Skeletal muscle satellite cell (primary cell): ENCODE measurements at regions not wholly inside any gene's neighbourhood (a gene's known extent, or its start where the extent isn't known, plus 50 kb on each side); places are given as distances from the start of the nearest gene placed in this dataset.
A peak's percentile ranks its signal among the peaks of the same experiment; 100 is the strongest.

Experiments
- H3K27me3 ChIP-seq: 2 replicates; pipeline ENCODE4 v1.7.0; 2013; ENCODE audit warnings: low read length; ENCODE audit not compliant: control insufficient read depth, insufficient read depth
- H3K36me3 ChIP-seq: 2 replicates; pipeline ENCODE4 v1.7.0; 2013; ENCODE audit warnings: mild to moderate bottlenecking, control low read depth, low read length; ENCODE audit not compliant: insufficient read depth
- H3K4me1 ChIP-seq: 2 replicates; pipeline ENCODE4 v1.7.0; 2013; ENCODE audit warnings: low read length; ENCODE audit not compliant: control insufficient read depth, insufficient read depth
- H3K4me2 ChIP-seq: 2 replicates; pipeline ENCODE4 v1.7.0; 2013; ENCODE audit warnings: mild to moderate bottlenecking, low read length
- H3K4me3 ChIP-seq: 2 replicates; pipeline ENCODE4 v1.7.0; 2013; ENCODE audit warnings: low read length
- H3K9ac ChIP-seq: 2 replicates; pipeline ENCODE4 v1.7.0; 2013; ENCODE audit warnings: mild to moderate bottlenecking, low read depth, low read length, moderate library complexity
- H3K9me3 ChIP-seq: replicated peaks from 2 replicates; pipeline ENCODE4 v1.7.0; 2013; ENCODE audit warnings: mild to moderate bottlenecking, control low read depth, low read length

DNA sequence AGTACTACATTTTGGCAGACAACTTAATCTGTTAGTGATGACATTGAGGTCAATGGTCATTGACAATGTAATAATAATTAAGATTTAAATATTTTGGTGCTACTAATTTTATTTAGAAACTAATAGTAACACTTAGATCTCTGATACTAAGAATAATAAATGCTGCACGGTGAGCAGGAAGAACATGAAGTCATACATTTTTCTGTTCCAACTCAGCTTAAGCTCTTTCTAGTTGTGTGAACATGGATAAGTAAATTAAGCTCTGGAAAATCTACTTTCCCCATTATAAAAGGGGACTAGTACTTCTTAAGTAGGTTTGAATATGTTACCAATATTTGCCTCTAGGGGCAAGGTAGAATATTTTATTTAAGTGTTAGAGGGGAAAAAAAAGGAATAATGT is 65.9 kb upstream of the MEOX2 start:
- Histone ChIP-seq H3K4me2 (peak overlapping the region; percentile 54), H3K4me3 (no peak overlapping the region), H3K9me3 (no peaks in the 10 kb centered on the region), H3K27me3 (no peaks in the 10 kb centered on the region), H3K4me1 (peaks cover 54% of the 10 kb centered on the region), H3K9ac (peak overlapping the region; percentile 67), H3K36me3 (no peaks in the 10 kb centered on the region)

DNA sequence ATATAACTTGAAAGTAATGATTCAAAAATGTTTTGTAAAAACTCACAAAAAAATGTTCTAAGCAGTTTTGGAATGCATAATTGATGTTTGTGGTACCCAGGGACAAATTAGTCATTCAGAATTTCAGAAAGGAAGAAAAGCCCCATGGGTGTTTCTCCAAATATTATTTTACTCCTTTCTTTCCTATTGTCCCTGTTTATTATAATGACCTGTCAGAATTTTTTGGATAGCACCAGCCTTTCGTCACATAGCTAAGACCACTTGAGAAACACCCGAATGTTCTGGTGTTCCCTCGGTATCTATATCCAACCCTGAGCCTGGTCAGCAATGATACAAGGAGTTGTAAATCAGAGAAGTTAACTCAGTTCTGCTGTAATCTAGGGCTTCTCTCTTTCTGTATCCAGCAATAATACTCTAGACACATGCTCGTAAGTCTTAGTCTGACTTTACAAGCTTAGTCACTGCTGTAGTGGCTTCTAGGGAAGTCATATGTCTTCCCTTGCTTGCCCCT is 64.8 kb upstream of the MEOX2 start:
- H3K9ac ChIP-seq: peak overlapping the region; percentile 67
- H3K36me3 ChIP-seq: no peaks in the 10 kb centered on the region
- H3K4me2 ChIP-seq: peak overlapping the region; percentile 54
- H3K27me3 ChIP-seq: no peaks in the 10 kb centered on the region
- peak overlapping the region; percentile 38 for H3K4me3 ChIP-seq
- H3K9me3 ChIP-seq: no peaks in the 10 kb centered on the region
- H3K4me1 ChIP-seq: peaks cover 46% of the 10 kb centered on the region

DNA sequence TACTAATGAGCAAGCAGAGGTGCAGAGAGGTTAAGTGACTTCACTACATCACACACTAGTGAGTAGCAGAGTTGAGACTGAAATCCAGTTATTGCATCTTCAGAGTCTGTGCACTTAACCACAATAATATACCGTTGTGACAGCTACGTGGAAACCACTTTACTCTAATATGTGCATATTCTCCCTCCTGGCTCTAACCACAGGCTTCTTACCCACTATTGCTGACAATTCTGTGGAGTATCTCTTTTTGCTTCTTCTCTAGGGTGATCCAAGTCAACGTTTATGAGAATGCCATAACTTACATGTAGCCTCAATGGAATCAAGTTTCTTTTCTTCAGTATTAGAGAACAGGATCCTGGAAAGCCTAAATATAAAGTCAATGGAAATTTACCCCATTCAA is 64.2 kb upstream of the MEOX2 start:
- Histone ChIP-seq H3K4me3 (peak overlapping the region; percentile 19), H3K4me2 (peak overlapping the region; percentile 54), H3K4me1 (peaks cover 46% of the 10 kb centered on the region), H3K9me3 (no peaks in the 10 kb centered on the region), H3K9ac (peak overlapping the region; percentile 39), H3K36me3 (no peaks in the 10 kb centered on the region), H3K27me3 (no peaks in the 10 kb centered on the region)

DNA sequence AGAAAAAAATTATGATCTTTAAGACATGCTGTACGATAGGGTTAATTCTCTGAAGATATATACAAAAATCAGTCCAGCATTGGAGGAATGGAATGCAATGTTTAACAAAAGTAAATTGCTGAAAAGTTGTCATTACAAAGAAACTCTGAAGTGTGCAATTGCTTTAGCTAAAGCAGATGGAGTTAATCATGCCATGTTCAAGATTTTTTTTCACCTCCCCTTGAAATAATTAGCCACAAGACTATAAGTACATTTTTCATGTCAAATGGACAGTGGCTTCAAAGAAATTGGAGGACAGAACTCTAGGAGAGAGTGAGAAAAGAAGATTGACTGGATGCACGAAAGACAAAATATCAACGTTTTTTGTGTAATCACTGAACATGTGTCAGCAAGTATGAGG is 63.1 kb upstream of the MEOX2 start:
- H3K27me3 ChIP-seq: no peaks in the 10 kb centered on the region
- H3K4me2 ChIP-seq: no peak overlapping the region
- H3K4me1 ChIP-seq: peaks cover 41% of the 10 kb centered on the region
- H3K36me3 ChIP-seq: no peaks in the 10 kb centered on the region
- no peak overlapping the region for H3K9ac ChIP-seq
- no peaks in the 10 kb centered on the region for H3K9me3 ChIP-seq
- no peak overlapping the region for H3K4me3 ChIP-seq

DNA sequence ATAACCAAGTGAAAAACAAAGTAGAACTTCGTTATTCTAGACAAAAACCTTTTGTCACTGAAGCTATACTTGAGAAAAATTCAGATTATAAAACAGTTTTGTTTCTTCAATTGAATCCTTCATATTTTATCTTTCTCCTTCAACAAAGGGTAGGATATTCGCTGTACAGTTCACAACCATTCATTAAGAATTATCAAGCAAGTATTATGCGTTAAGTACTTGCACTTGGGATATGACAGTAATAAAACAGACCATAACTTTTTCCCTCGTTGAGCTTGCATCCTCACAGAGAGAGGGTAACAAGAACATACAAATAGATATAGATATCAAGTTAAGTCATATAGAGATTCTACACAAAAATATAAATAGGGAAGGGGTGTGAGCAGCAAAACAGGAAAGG is 61.2 kb upstream of the MEOX2 start:
- Histone ChIP-seq H3K36me3 (no peaks in the 10 kb centered on the region), H3K4me1 (peaks cover 27% of the 10 kb centered on the region), H3K9ac (no peak overlapping the region), H3K4me2 (no peak overlapping the region), H3K4me3 (no peak overlapping the region), H3K9me3 (no peaks in the 10 kb centered on the region), H3K27me3 (no peaks in the 10 kb centered on the region)

DNA sequence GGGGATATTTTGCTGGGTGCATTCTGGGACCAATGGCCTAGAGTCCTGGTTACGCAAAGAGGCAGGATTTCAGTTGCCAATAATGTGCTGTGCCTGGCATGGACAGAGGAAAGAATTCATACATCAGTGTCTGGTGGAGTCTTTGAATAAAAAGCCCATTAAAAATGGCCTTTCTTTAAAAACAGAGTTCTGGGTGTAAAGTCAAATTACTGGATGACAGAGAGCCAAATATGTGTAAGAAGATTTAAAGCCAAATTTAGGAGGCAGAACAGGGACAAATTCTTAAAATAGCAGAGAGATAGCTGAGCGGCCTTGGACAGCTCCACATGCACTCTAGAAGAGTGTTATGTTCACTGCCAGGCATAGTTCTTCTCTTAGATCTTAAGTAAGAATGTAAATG is 60.8 kb upstream of the MEOX2 start:
- Histone ChIP-seq H3K9ac (no peak overlapping the region), H3K4me2 (no peak overlapping the region), H3K4me3 (no peak overlapping the region), H3K27me3 (no peaks in the 10 kb centered on the region), H3K36me3 (no peaks in the 10 kb centered on the region), H3K4me1 (peaks cover 23% of the 10 kb centered on the region), H3K9me3 (no peaks in the 10 kb centered on the region)

DNA sequence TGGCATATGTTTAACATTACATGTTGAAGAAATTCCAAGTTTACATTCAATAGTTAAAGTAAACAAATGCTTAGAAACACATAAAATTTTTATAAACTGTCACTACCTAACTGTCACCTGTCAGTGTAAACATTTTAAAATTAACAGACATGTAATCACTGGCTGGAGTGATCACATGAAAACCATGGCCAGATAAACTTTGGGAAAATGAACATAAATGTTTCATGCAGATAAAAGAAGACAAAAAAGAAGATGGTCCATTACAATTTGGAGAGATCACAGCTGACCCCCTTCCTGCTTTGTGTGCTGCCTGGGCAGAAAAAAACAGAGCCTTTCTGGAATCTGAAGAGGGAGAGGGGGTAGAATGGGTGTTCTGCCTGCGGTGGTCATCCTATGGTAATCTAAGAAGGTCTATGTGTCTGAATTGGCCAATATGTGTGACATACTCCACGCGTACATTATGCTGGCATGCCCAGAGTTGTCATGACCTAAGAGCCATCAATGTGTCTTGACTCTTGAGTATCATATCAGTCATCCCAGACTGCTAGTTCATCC is 57.5 kb upstream of the MEOX2 start:
- H3K4me2 ChIP-seq: no peak overlapping the region
- no peaks in the 10 kb centered on the region for H3K4me1 ChIP-seq
- no peaks in the 10 kb centered on the region for H3K27me3 ChIP-seq

DNA sequence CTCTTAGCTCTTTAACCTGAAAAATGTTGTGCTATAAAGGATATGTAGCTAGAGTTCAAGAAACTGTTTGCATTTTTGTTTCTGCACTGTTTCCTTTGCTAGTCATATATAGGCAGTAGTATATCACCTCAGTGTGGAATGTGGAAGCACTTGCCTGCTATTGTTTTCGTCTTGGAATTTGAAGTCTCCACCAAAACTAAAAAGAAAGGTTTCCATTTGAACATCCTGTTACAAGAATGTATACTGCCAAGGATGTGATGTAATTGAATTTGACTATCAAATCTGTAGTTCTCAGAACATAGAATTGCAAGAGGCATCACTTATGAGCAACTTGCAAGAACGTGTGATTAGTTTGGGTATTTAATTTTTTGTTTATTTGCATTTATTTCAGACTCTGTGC is 51.1 kb upstream of the MEOX2 start:
- H3K9me3 ChIP-seq: no peaks in the 10 kb centered on the region
- no peak overlapping the region for H3K4me3 ChIP-seq
- no peaks in the 10 kb centered on the region for H3K4me1 ChIP-seq
- no peak overlapping the region for H3K9ac ChIP-seq
- no peaks in the 10 kb centered on the region for H3K27me3 ChIP-seq
- no peak overlapping the region for H3K4me2 ChIP-seq
- H3K36me3 ChIP-seq: no peaks in the 10 kb centered on the region

More for the DNA sequence above, 57.5 kb upstream of the MEOX2 start:
- Histone ChIP-seq H3K9me3 (no peaks in the 10 kb centered on the region), H3K36me3 (no peaks in the 10 kb centered on the region), H3K9ac (no peak overlapping the region), H3K4me3 (no peak overlapping the region)
